Right lobe of liver (tissue), 6 donors: ENCODE measurements at regions not wholly inside any gene's neighbourhood (a gene's known extent, or its start where the extent isn't known, plus 50 kb on each side); places are given as distances from the start of the nearest gene placed in this dataset.
"Not testable (repeated sequence)": the region's sequence is repeated elsewhere in the genome, so short reads cannot be mapped to it uniquely, and the experiment has no call there.

Experiments used
- ATAC-seq, 4 donors: fragments of 200-7000 bp; cut with Tn5 transposase; one replicate each; pipeline ENCODE4 v1.9.1; 2020; ENCODE audit warnings: mild to moderate bottlenecking in 4 of 4, moderate library complexity in 4 of 4
- DNase-seq, 3 donors: peaks; one replicate each; pipeline ENCODE4 v3.0.0-alpha.2; 2020
- H3K27ac ChIP-seq, 3 donors: fragments of 200-600 bp; one replicate each; pipeline ENCODE4 v1.8.0; 2022
- H3K27me3 ChIP-seq, 2 donors: fragments of 200-600 bp; one replicate each; pipeline ENCODE4 v1.8.0; 2022
- H3K36me3 ChIP-seq, 4 donors: fragments of 200-600 bp; sonication (generic) in 1 of 4; one replicate each; pipeline versions ENCODE4 v1.5.1 to v1.8.0; 2017 to 2022; ENCODE audit warnings: control low read depth in 1 of 4
- H3K4me1 ChIP-seq, 4 donors: fragments of 200-600 bp; sonication (generic) in 1 of 4; one replicate each; pipeline versions ENCODE4 v1.5.1 to v1.8.0; 2017 to 2022; ENCODE audit warnings: control low read depth in 1 of 4
- H3K4me3 ChIP-seq, 3 donors: fragments of 200-600 bp; one replicate each; pipeline ENCODE4 v1.8.0; 2022
- H3K9me3 ChIP-seq, 4 donors: fragments of 200-600 bp; sonication (generic) in 1 of 4; one replicate each; pipeline versions ENCODE4 v1.5.1 to v1.8.0; 2017 to 2022; ENCODE audit warnings: control low read depth in 1 of 4
- CTCF ChIP-seq, 4 donors: fragments of 200-600 bp in 3 of 4; fragments of 450-650 bp in 1 of 4; IDR thresholded peaks; one replicate each; pipeline versions ENCODE4 v1.5.1 to v1.8.0; 2016 to 2022; ENCODE audit warnings: antibody characterized with exemption in 4 of 4, mild to moderate bottlenecking in 2 of 4
- POLR2A ChIP-seq: fragments of 450-650 bp; IDR thresholded peaks from one replicate; pipeline ENCODE4 v1.6.1; 2017; ENCODE audit warnings: antibody characterized with exemption, mild to moderate bottlenecking
- WGBS: methylation state at CpG from one replicate; pipeline ENCODE4 v1.1.6; 2018; ENCODE audit warnings: low coverage, low lambda C conversion rate; ENCODE audit not compliant: insufficient coverage; ENCODE audit errors: missing lambda C conversion rate; 5-methylcytosine and 5-hydroxymethylcytosine counted together
- intact Hi-C, 2 donors: fragments of 100-400 bp; cut with DNase I; formaldehyde crosslinking; loops; one replicate each; pipeline versions ENCODE4 v1.11.2 to v1.14.1; 2022
- donor health status: DM: no; HTN: yes; CAD: no.
- donor health status: DM: no; HTN: no; CAD: no.
- donor health status: DM: no; HTN: no; CAD: no.
- donor health status: DM: no; HTN: yes; CAD: no.
- donor health status: DM: no; HTN: yes; CAD: no.

- Histone ChIP-seq H3K36me3 (no peaks in the 10 kb centered on the region), H3K4me1 (no peaks in the 10 kb centered on the region), H3K9me3 (no peaks in the 10 kb centered on the region), H3K27ac (no peak overlapping the region), H3K27me3 (no peaks in the 10 kb centered on the region), H3K4me3 (no peak overlapping the region)
- no peak for ATAC-seq
- TF ChIP-seq CTCF (IDR thresholded peaks at IDR 0.05) = no peak
- no peak for TF ChIP-seq POLR2A
- intact Hi-C loops = no loop called here
- DNase-seq = no peak
- WGBS = 91% methylated on average over 2 of the region's 2 CpGs
These were observed 402.5 kb downstream of the CD83 start for GRCh38 chr6:14520029-14520428.

- intact Hi-C loops = no loop called here
- 86% methylated on average over 2 of the region's 2 CpGs for WGBS
- no peak for DNase-seq
These were observed 403.0 kb downstream of the CD83 start for GRCh38 chr6:14520536-14520935.

GRCh38 chr6:14521141-14521540 is 403.6 kb downstream of the CD83 start:
- no peak for TF ChIP-seq POLR2A
- no peak for TF ChIP-seq CTCF (IDR thresholded peaks at IDR 0.05)
- Histone ChIP-seq H3K27ac (no peak overlapping the region), H3K9me3 (no peaks in the 10 kb centered on the region), H3K36me3 (no peaks in the 10 kb centered on the region), H3K27me3 (no peaks in the 10 kb centered on the region), H3K4me3 (no peak overlapping the region), H3K4me1 (no peaks in the 10 kb centered on the region)
- no peak for ATAC-seq
- intact Hi-C loops = no loop called here
- 83% methylated on average over 4 of the region's 5 CpGs for WGBS
- no peak for DNase-seq

More at GRCh38 chr6:14520536-14520935, 403.0 kb downstream of the CD83 start:
- Histone ChIP-seq H3K36me3 (no peaks in the 10 kb centered on the region), H3K27ac (no peak overlapping the region), H3K27me3 (no peaks in the 10 kb centered on the region), H3K4me3 (no peak overlapping the region), H3K9me3 (no peaks in the 10 kb centered on the region), H3K4me1 (no peaks in the 10 kb centered on the region)
- ATAC-seq = no peak
- TF ChIP-seq POLR2A (no peak), CTCF (IDR thresholded peaks at IDR 0.05) (no peak)

GRCh38 chr6:14521861-14522260 is 404.3 kb downstream of the CD83 start:
- H3K9me3 ChIP-seq, ATAC-seq, H3K27me3 ChIP-seq, intact Hi-C loops, H3K36me3 ChIP-seq, DNase-seq, H3K4me1 ChIP-seq, H3K27ac ChIP-seq, H3K4me3 ChIP-seq: not testable (repeated sequence)
- 91% methylated on average over 6 of the region's 11 CpGs for WGBS

GRCh38 chr6:14524319-14524718 is 406.7 kb downstream of the CD83 start:
- DNase-seq = no peak
- no peaks in the 10 kb centered on the region for H3K36me3 ChIP-seq
- H3K4me1 ChIP-seq = no peaks in the 10 kb centered on the region
- ATAC-seq = peak in 2 of 4 donors; percentile 15 to 25
- TF ChIP-seq POLR2A (no peak), CTCF (IDR thresholded peaks at IDR 0.05) (no peak)
- WGBS = 71% methylated on average over 1 of the region's 3 CpGs
- intact Hi-C loops = no loop called here
- H3K4me3 ChIP-seq = no peak overlapping the region
- no peak overlapping the region for H3K27ac ChIP-seq
- no peaks in the 10 kb centered on the region for H3K27me3 ChIP-seq
- H3K9me3 ChIP-seq = no peaks in the 10 kb centered on the region
